Caco-2 (cell line): ENCODE measurements at regions not wholly inside any gene's neighbourhood (a gene's known extent, or its start where the extent isn't known, plus 50 kb on each side); places are given as distances from the start of the nearest gene placed in this dataset.

Source experiments
- BruUV-seq: library from RNA; stranded (reverse); fragments of 400-500 nt; replicated peaks from 2 replicates; lab custom pipeline; 2021; lab: Mats Ljungman, UMichigan
- CTCF ChIA-PET: fragments of 300-600 bp; sonication (Branson Sonifier 250); formaldehyde crosslinking; loops from one replicate; lab custom pipeline; 2022; ENCODE audit warnings: antibody characterized with exemption; lab: Charles Lee
- POLR2A ChIA-PET: fragments of 300-600 bp; sonication (Branson Sonifier 250); formaldehyde crosslinking; loops from one replicate; lab custom pipeline; 2022; ENCODE audit warnings: antibody characterized with exemption; lab: Charles Lee
- DNase-seq, 2 experiments: peaks; one replicate each; pipeline versions ENCODE4 v3.0.0 to v3.0.0-alpha.2; 2020 to 2022
- H3K27me3 ChIP-seq: replicated peaks from 2 replicates; pipeline ENCODE4 v1.6.0; 2011; ENCODE audit warnings: low read length; ENCODE audit not compliant: control insufficient read depth, insufficient read depth
- H3K36me3 ChIP-seq: 2 replicates; pipeline ENCODE4 v1.5.1; 2011; ENCODE audit warnings: low read length; ENCODE audit not compliant: control insufficient read depth, insufficient read depth
- H3K4me1 ChIP-seq: fragments of 250-450 bp; sonication (Bioruptor Pico); 2 replicates; pipeline ENCODE4 v1.5.1; 2020; ENCODE audit warnings: mild to moderate bottlenecking
- H3K4me3 ChIP-seq: 2 replicates; pipeline ENCODE4 v1.5.1; 2011; ENCODE audit warnings: low read depth, mild to moderate bottlenecking, control low read depth, low read length
- H3K9me3 ChIP-seq: fragments of 250-450 bp; sonication (Bioruptor Pico); 2 replicates; pipeline ENCODE4 v1.5.1; 2020; ENCODE audit warnings: mild to moderate bottlenecking, moderate library complexity
- H3K27ac Mint-ChIP-seq: one replicate; pipeline ENCODE4 v1.8.0; 2022; ENCODE audit warnings: mixed read lengths; ENCODE audit not compliant: unreplicated experiment
- H3K27me3 Mint-ChIP-seq: one replicate; pipeline ENCODE4 v1.8.0; 2022; ENCODE audit warnings: mixed read lengths; ENCODE audit not compliant: insufficient read depth, unreplicated experiment
- H3K36me3 Mint-ChIP-seq: one replicate; pipeline ENCODE4 v1.8.0; 2022; ENCODE audit warnings: mild to moderate bottlenecking, mixed read lengths; ENCODE audit not compliant: insufficient read depth, unreplicated experiment
- H3K4me1 Mint-ChIP-seq: one replicate; pipeline ENCODE4 v1.8.0; 2022; ENCODE audit warnings: low read depth, mixed read lengths; ENCODE audit not compliant: unreplicated experiment
- H3K4me3 Mint-ChIP-seq: one replicate; pipeline ENCODE4 v1.8.0; 2022; ENCODE audit warnings: mild to moderate bottlenecking, moderate library complexity, mixed read lengths; ENCODE audit not compliant: unreplicated experiment
- H3K9me3 Mint-ChIP-seq: one replicate; pipeline ENCODE4 v1.8.0; 2022; ENCODE audit warnings: mixed read lengths; ENCODE audit not compliant: unreplicated experiment
- intact Hi-C: fragments of 100-400 bp; cut with micrococcal nuclease; formaldehyde crosslinking; loops from one replicate; pipeline ENCODE4 v1.10.0; 2022; ENCODE audit not compliant: unreplicated experiment
- TF ChIP-seq, protein P1 (sequence below), 2 experiments: fragments of 200-600 bp in 1 of 2; IDR thresholded peaks; 1 replicate in 1 of 2; 2 replicates in 1 of 2; pipeline versions ENCODE4 v1.5.1 to v1.8.0; 2011 to 2022; ENCODE audit warnings: antibody characterized with exemption in 1 of 2, control low read depth in 1 of 2, inconsistent platforms in 1 of 2, low read depth in 1 of 2, low read length in 1 of 2, mild to moderate bottlenecking in 1 of 2, moderate library complexity in 1 of 2; ENCODE audit not compliant: insufficient read depth in 1 of 2, severe bottlenecking in 1 of 2, unreplicated experiment in 1 of 2

DNA sequence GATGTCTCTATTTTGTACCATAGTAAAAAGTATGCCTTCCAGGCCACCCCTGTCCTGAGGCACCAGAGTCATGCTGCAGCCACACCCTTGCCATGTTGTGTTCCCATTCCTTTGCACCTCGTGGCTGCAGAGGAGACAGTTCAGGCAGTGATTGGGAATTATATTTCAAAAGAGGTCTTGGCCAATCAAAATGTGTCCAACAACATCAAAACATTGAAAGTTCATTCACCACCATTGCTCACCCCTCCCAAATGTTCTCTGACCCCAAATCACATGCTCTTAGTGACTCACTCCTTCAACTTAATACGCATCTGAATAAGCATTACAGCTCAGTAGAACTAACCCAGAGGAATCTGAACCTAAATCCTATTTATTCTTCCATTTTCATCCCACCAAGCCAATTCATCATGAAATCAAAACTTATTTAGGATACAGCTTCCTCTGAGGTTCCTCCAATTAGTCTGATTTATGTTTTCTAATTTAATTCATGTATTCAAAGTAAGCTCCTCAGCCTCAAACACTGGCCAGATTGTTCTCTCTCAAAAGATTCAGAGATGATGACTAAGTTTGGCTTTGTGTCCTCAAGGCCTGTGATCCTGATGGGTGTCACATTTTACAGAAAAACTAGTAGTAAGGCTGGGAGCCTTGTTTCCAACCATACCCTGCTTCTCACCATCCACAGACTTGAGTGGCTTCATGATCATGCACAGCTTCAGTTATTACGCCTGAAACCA is 323.2 kb upstream of the INTU start:
- H3K9me3 ChIP-seq: no peaks in the 10 kb centered on the region
- H3K27me3 ChIP-seq: no peaks in the 10 kb centered on the region
- H3K36me3 ChIP-seq: no peaks in the 10 kb centered on the region
- POLR2A ChIA-PET: no interaction called here
- CTCF ChIA-PET: no interaction called here
- intact Hi-C loops: no loop called here
- Mint-ChIP-seq H3K27me3 (no peaks in the 10 kb centered on the region), H3K9me3 (peaks cover 19% of the 10 kb centered on the region), H3K27ac (no peak overlapping the region), H3K4me3 (no peak overlapping the region), H3K4me1 (no peaks in the 10 kb centered on the region), H3K36me3 (no peaks in the 10 kb centered on the region)
- TF ChIP-seq, protein P1, sequence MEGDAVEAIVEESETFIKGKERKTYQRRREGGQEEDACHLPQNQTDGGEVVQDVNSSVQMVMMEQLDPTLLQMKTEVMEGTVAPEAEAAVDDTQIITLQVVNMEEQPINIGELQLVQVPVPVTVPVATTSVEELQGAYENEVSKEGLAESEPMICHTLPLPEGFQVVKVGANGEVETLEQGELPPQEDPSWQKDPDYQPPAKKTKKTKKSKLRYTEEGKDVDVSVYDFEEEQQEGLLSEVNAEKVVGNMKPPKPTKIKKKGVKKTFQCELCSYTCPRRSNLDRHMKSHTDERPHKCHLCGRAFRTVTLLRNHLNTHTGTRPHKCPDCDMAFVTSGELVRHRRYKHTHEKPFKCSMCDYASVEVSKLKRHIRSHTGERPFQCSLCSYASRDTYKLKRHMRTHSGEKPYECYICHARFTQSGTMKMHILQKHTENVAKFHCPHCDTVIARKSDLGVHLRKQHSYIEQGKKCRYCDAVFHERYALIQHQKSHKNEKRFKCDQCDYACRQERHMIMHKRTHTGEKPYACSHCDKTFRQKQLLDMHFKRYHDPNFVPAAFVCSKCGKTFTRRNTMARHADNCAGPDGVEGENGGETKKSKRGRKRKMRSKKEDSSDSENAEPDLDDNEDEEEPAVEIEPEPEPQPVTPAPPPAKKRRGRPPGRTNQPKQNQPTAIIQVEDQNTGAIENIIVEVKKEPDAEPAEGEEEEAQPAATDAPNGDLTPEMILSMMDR (IDR thresholded peaks at IDR 0.05; ENCODE audit: insufficient read depth in 1 of 2, low read depth in 1 of 2, low read length in 1 of 2, severe bottlenecking in 1 of 2, unreplicated experiment in 1 of 2): no peak
- H3K4me3 ChIP-seq: no peak overlapping the region
- no peak for DNase-seq
- BruUV-seq: no TSS peak
- no peaks in the 10 kb centered on the region for H3K4me1 ChIP-seq

DNA sequence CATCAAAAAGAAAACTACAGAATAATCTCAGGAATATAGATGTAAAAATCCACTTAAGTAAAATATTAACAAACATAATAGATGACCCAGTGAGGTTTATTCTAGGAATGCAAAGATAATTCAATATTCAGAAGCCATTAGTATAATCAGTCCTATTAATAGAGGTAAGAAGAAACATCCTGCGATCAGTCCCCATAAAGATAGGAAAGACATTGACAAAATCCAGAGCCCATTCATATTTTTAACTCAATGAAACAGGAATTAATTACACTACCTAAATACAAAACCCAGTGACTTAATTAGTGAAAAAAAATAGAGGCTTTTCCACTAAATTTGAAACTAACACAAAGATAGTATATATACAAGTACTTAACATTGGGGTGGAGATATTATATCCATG is 321.4 kb upstream of the INTU start:
- Mint-ChIP-seq H3K36me3 (no peaks in the 10 kb centered on the region), H3K27me3 (no peaks in the 10 kb centered on the region), H3K4me3 (no peak overlapping the region), H3K4me1 (no peaks in the 10 kb centered on the region), H3K9me3 (peaks cover 29% of the 10 kb centered on the region), H3K27ac (no peak overlapping the region)
- DNase-seq: no peak
- no TSS peak for BruUV-seq
- Histone ChIP-seq H3K27me3 (no peaks in the 10 kb centered on the region), H3K4me3 (no peak overlapping the region), H3K36me3 (no peaks in the 10 kb centered on the region), H3K9me3 (no peaks in the 10 kb centered on the region), H3K4me1 (no peaks in the 10 kb centered on the region)
- TF ChIP-seq, protein P1 (IDR thresholded peaks at IDR 0.05; ENCODE audit: insufficient read depth in 1 of 2, low read depth in 1 of 2, low read length in 1 of 2, severe bottlenecking in 1 of 2, unreplicated experiment in 1 of 2): no peak
- POLR2A ChIA-PET: no interaction called here
- CTCF ChIA-PET: no interaction called here
- intact Hi-C loops: no loop called here

DNA sequence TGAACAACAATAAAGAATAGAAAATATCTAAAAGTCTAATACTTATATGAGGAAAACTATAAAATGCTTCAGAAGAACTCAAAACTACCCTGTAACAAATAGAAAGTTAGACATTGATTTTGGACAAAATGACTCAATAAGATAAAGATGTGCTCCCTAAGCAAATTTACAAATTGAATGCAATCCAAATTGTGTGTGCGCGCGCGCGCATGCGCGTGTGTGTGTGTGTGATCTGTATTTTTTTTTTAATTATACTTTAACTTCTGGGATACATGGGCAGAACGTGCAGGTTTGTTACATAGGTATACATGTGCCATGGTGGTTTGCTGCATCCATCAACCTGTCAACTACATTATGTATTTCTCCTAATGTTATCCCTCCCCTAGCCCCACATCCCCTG is 320.8 kb upstream of the INTU start:
- no peak for DNase-seq
- H3K27me3 Mint-ChIP-seq: no peaks in the 10 kb centered on the region
- H3K9me3 Mint-ChIP-seq: peaks cover 29% of the 10 kb centered on the region
- Histone ChIP-seq H3K27me3 (no peaks in the 10 kb centered on the region), H3K36me3 (no peaks in the 10 kb centered on the region), H3K9me3 (no peaks in the 10 kb centered on the region), H3K4me3 (no peak overlapping the region), H3K4me1 (no peaks in the 10 kb centered on the region)
- H3K27ac Mint-ChIP-seq: no peak overlapping the region
- no peak overlapping the region for H3K4me3 Mint-ChIP-seq
- H3K36me3 Mint-ChIP-seq: no peaks in the 10 kb centered on the region
- intact Hi-C loops: no loop called here
- TF ChIP-seq, protein P1 (IDR thresholded peaks at IDR 0.05; ENCODE audit: insufficient read depth in 1 of 2, low read depth in 1 of 2, low read length in 1 of 2, severe bottlenecking in 1 of 2, unreplicated experiment in 1 of 2): no peak
- CTCF ChIA-PET: no interaction called here
- BruUV-seq: no TSS peak
- no peaks in the 10 kb centered on the region for H3K4me1 Mint-ChIP-seq
- POLR2A ChIA-PET: no interaction called here
